ENCODE measurements at regions not wholly inside any gene's neighbourhood (a gene's known extent, or its start where the extent isn't known, plus 50 kb on each side); places are given as distances from the start of the nearest gene placed in this dataset.

- TF ChIP-seq CTCF (IDR thresholded peaks at IDR 0.05; ENCODE audit: poor library complexity), result no peak
- TF ChIP-seq EZH2 (IDR thresholded peaks at IDR 0.05; ENCODE audit: borderline replicate concordance), result no peak
Observed at GRCh38 chr15:47964229-47964628, 156.6 kb upstream of the SLC24A5 start.
